Activated T-helper 1 cell treated with anti-CD3 and anti-CD28 coated beads, Interleukin-2, amount 50 U/mL, for 16 hours (primary cell): ENCODE measurements at regions not wholly inside any gene's neighbourhood (a gene's known extent, or its start where the extent isn't known, plus 50 kb on each side); places are given as distances from the start of the nearest gene placed in this dataset.

Experiments
- DNase-seq, 2 donors: peaks; one replicate each; pipeline ENCODE4 v3.0.0-alpha.2; 2020; ENCODE audit warnings: low read depth in 1 of 2, low spot score in 1 of 2

GRCh38 chr22:22098457-22099193 lies 116.0 kb upstream of the TOP3B start:
- DNase-seq: no peak

GRCh38 chr22:22097727-22098228 lies 115.2 kb upstream of the TOP3B start:
- no peak for DNase-seq

GRCh38 chr22:22094921-22095320 lies 112.3 kb upstream of the TOP3B start:
- no peak for DNase-seq

GRCh38 chr22:22094514-22094913 lies 111.9 kb upstream of the TOP3B start:
- no peak for DNase-seq

- no peak for DNase-seq
These were observed 111.2 kb upstream of the TOP3B start for GRCh38 chr22:22093743-22094142.

- no peak for DNase-seq
These were observed 110.4 kb upstream of the TOP3B start for GRCh38 chr22:22092974-22093373.

- no peak for DNase-seq
These were observed 109.5 kb upstream of the TOP3B start for GRCh38 chr22:22092101-22092500.

GRCh38 chr22:22091400-22091878 lies 108.9 kb upstream of the TOP3B start:
- DNase-seq: no peak

GRCh38 chr22:22090650-22091399 lies 108.2 kb upstream of the TOP3B start:
- no peak for DNase-seq

GRCh38 chr22:22089459-22090308 lies 107.1 kb upstream of the TOP3B start:
- DNase-seq: no peak

GRCh38 chr22:22088658-22089458 lies 106.3 kb upstream of the TOP3B start:
- no peak for DNase-seq

- no peak for DNase-seq
These were observed 105.5 kb upstream of the TOP3B start for GRCh38 chr22:22087854-22088657.

- DNase-seq: no peak
These were observed 104.0 kb upstream of the TOP3B start for GRCh38 chr22:22086501-22087158.

GRCh38 chr22:22085702-22086500 lies 103.3 kb upstream of the TOP3B start:
- no peak for DNase-seq

GRCh38 chr22:22084089-22084711 lies 101.6 kb upstream of the TOP3B start:
- DNase-seq: no peak

- no peak for DNase-seq
These were observed 100.4 kb upstream of the TOP3B start for GRCh38 chr22:22082960-22083359.

GRCh38 chr22:22082229-22082835 lies 99.7 kb upstream of the TOP3B start:
- DNase-seq: no peak
